ENCODE measurements at regions not wholly inside any gene's neighbourhood (a gene's known extent, or its start where the extent isn't known, plus 50 kb on each side); places are given as distances from the start of the nearest gene placed in this dataset.

GRCh38 chr10:100655760-100656421, 89.5 kb upstream of the PAX2 start (continued):
- no peak; the same call in 1 of the 2 replicates for TF ChIP-seq TSHZ1 (tag by site-specific recombination; IDR thresholded peaks at IDR 0.05; ENCODE audit: borderline replicate concordance)
- no peak for TF ChIP-seq ZNF626 (tag by site-specific recombination; IDR thresholded peaks at IDR 0.05)
- TF ChIP-seq ZNF280D (tag by site-specific recombination; IDR thresholded peaks at IDR 0.05): 0 out of 2 replicates have a peak, but pooled peaks have one; percentile 38
- peak; percentile 64; the same call in 1 of the 2 replicates for TF ChIP-seq KLF16 (tag by site-specific recombination; IDR thresholded peaks at IDR 0.05)
- no peak for TF ChIP-seq ZNF114 (tag by site-specific recombination; IDR thresholded peaks at IDR 0.05)
- TF ChIP-seq ZNF433 (tag by site-specific recombination; IDR thresholded peaks at IDR 0.05; ENCODE audit: low read depth): no peak
- TF ChIP-seq ZNF184 (tag by site-specific recombination; IDR thresholded peaks at IDR 0.05): no peak
- no peak for TF ChIP-seq ZNF202 (tag by site-specific recombination; IDR thresholded peaks at IDR 0.05; ENCODE audit: borderline replicate concordance)
- TF ChIP-seq ZNF585B (tag by site-specific recombination; IDR thresholded peaks at IDR 0.05): no peak
- peak; percentile 36 for TF ChIP-seq ZNF639 (tag by site-specific recombination; IDR thresholded peaks at IDR 0.05)
- TF ChIP-seq ZNF785 (tag by site-specific recombination; IDR thresholded peaks at IDR 0.05): no peak
- TF ChIP-seq ZNF211 (tag by site-specific recombination; IDR thresholded peaks at IDR 0.05; ENCODE audit: low read depth): no peak
- no peak for TF ChIP-seq ZNF16 (tag by site-specific recombination; IDR thresholded peaks at IDR 0.05; ENCODE audit: low read depth)
- TF ChIP-seq BCL11B (tag by site-specific recombination; IDR thresholded peaks at IDR 0.05; ENCODE audit: low read depth): peak; percentile 76; the same call in 1 of the 2 replicates
- TF ChIP-seq ZNF843 (tag by site-specific recombination; IDR thresholded peaks at IDR 0.05): no peak
- TF ChIP-seq ZNF140 (tag by site-specific recombination; IDR thresholded peaks at IDR 0.05): no peak
- no peak; the same call in 1 of the 2 replicates for TF ChIP-seq HIC1 (tag by site-specific recombination; IDR thresholded peaks at IDR 0.05)
- no peak for TF ChIP-seq ZSCAN18 (tag by site-specific recombination; IDR thresholded peaks at IDR 0.05)
- TF ChIP-seq REPIN1 (tag by site-specific recombination; IDR thresholded peaks at IDR 0.05; ENCODE audit: low read depth): no peak
- no peak for TF ChIP-seq ZNF132 (tag by site-specific recombination; IDR thresholded peaks at IDR 0.05; ENCODE audit: borderline replicate concordance)
- TF ChIP-seq YY2 (tag by site-specific recombination; IDR thresholded peaks at IDR 0.05): peak; percentile 51
- TF ChIP-seq GLIS1 (tag by site-specific recombination; IDR thresholded peaks at IDR 0.05): peak; percentile 64
- TF ChIP-seq ZNF155 (tag by site-specific recombination; IDR thresholded peaks at IDR 0.05): no peak
- peak; percentile 2; the same call in 1 of the 2 replicates for TF ChIP-seq ZNF664 (tag by site-specific recombination; IDR thresholded peaks at IDR 0.05)
- peak; percentile 32 for TF ChIP-seq ZNF645 (tag by site-specific recombination; IDR thresholded peaks at IDR 0.05)

Data from HEK293 (cell line).